RWPE2 (cell line): ENCODE measurements at regions not wholly inside any gene's neighbourhood (a gene's known extent, or its start where the extent isn't known, plus 50 kb on each side); places are given as distances from the start of the nearest gene placed in this dataset.

ENCODE experiments used
- ATAC-seq: fragments of 200-7000 bp; cut with Tn5 transposase; 3 replicates; pipeline ENCODE4 v1.9.1; 2021; ENCODE audit warnings: low read depth
- DNase-seq: peaks from one replicate; pipeline ENCODE4 v3.0.0-alpha.2; 2020; ENCODE audit warnings: low spot score
- H3K27ac ChIP-seq: fragments of 450-650 bp; 2 replicates; pipeline ENCODE4 v1.5.1; 2017; ENCODE audit warnings: mild to moderate bottlenecking; ENCODE audit not compliant: poor library complexity, severe bottlenecking
- H3K27me3 ChIP-seq: fragments of 250-450 bp; sonication (Bioruptor Pico); 2 replicates; pipeline ENCODE4 v1.5.1; 2021; ENCODE audit warnings: mild to moderate bottlenecking, moderate library complexity; ENCODE audit not compliant: insufficient read depth, poor library complexity, severe bottlenecking
- H3K36me3 ChIP-seq: fragments of 250-450 bp; sonication (Bioruptor Pico); 2 replicates; pipeline ENCODE4 v1.5.1; 2020; ENCODE audit warnings: low read depth, mild to moderate bottlenecking, moderate library complexity
- H3K4me1 ChIP-seq: fragments of 250-450 bp; sonication (Bioruptor Pico); 2 replicates; pipeline ENCODE4 v1.5.1; 2021; ENCODE audit warnings: mild to moderate bottlenecking, moderate library complexity; ENCODE audit not compliant: insufficient read depth, poor library complexity, severe bottlenecking
- H3K4me3 ChIP-seq: fragments of 250-450 bp; sonication (Bioruptor Pico); 2 replicates; pipeline ENCODE4 v1.5.1; 2021; ENCODE audit warnings: mild to moderate bottlenecking, moderate library complexity; ENCODE audit not compliant: severe bottlenecking
- H3K9me3 ChIP-seq: fragments of 250-450 bp; sonication (Bioruptor Pico); 2 replicates; pipeline ENCODE4 v1.5.1; 2021; ENCODE audit warnings: mild to moderate bottlenecking, moderate library complexity; ENCODE audit not compliant: severe bottlenecking
- CTCF ChIP-seq: fragments of 450-650 bp; IDR thresholded peaks from one replicate; pipeline ENCODE4 v1.5.1; 2017; ENCODE audit warnings: mild to moderate bottlenecking, moderate library complexity; ENCODE audit not compliant: poor library complexity, severe bottlenecking

GRCh38 chr6:169908403-169908933, 157.0 kb downstream of the ERMARD start:
- H3K4me1 ChIP-seq: no peaks in the 10 kb centered on the region
- no peak overlapping the region for H3K4me3 ChIP-seq
- no peaks in the 10 kb centered on the region for H3K9me3 ChIP-seq
- no peak overlapping the region for H3K27ac ChIP-seq
- DNase-seq: no peak
- no peaks in the 10 kb centered on the region for H3K27me3 ChIP-seq
- no peak for ATAC-seq
- H3K36me3 ChIP-seq: no peaks in the 10 kb centered on the region
- TF ChIP-seq CTCF: no peak

GRCh38 chr6:169907419-169908115, 156.1 kb downstream of the ERMARD start:
- H3K27me3 ChIP-seq: no peaks in the 10 kb centered on the region
- H3K27ac ChIP-seq: no peak overlapping the region
- no peaks in the 10 kb centered on the region for H3K36me3 ChIP-seq
- no peak overlapping the region for H3K4me3 ChIP-seq
- H3K4me1 ChIP-seq: no peaks in the 10 kb centered on the region
- no peaks in the 10 kb centered on the region for H3K9me3 ChIP-seq
- DNase-seq (no peak), ATAC-seq (no peak)
- TF ChIP-seq CTCF: no peak

GRCh38 chr6:169906688-169907418, 155.4 kb downstream of the ERMARD start:
- no peak for TF ChIP-seq CTCF
- ATAC-seq (no peak), DNase-seq (no peak)
- H3K4me3 ChIP-seq: no peak overlapping the region
- H3K4me1 ChIP-seq: no peaks in the 10 kb centered on the region
- H3K9me3 ChIP-seq: no peaks in the 10 kb centered on the region
- no peak overlapping the region for H3K27ac ChIP-seq
- no peaks in the 10 kb centered on the region for H3K27me3 ChIP-seq
- no peaks in the 10 kb centered on the region for H3K36me3 ChIP-seq

GRCh38 chr6:169906004-169906687, 154.7 kb downstream of the ERMARD start:
- no peak for ATAC-seq
- TF ChIP-seq CTCF: no peak
- Histone ChIP-seq H3K9me3 (no peaks in the 10 kb centered on the region), H3K27me3 (no peaks in the 10 kb centered on the region), H3K4me3 (no peak overlapping the region), H3K27ac (no peak overlapping the region), H3K36me3 (no peaks in the 10 kb centered on the region), H3K4me1 (no peaks in the 10 kb centered on the region)
- DNase-seq: no peak
